H1 (cell line): ENCODE measurements at regions not wholly inside any gene's neighbourhood (a gene's known extent, or its start where the extent isn't known, plus 50 kb on each side); places are given as distances from the start of the nearest gene placed in this dataset.

Experiments
- CTCF ChIA-PET: fragments of 300-600 bp; sonication (Branson Sonifier 250); formaldehyde crosslinking; loops from one replicate; lab custom pipeline; 2021; ENCODE audit not compliant: partially characterized antibody; lab: Charles Lee
- POLR2A ChIA-PET: fragments of 300-600 bp; sonication (Branson Sonifier 250); formaldehyde crosslinking; loops from one replicate; lab custom pipeline; 2021; ENCODE audit warnings: inconsistent platforms; ENCODE audit not compliant: partially characterized antibody; lab: Charles Lee
- DNase-seq, 2 experiments: peaks; one replicate each; pipeline versions ENCODE4 v3.0.0 to v3.0.0-alpha.2; 2010 to 2022; ENCODE audit warnings: low spot score in 2 of 2, low read depth in 1 of 2, mixed read lengths in 1 of 2
- FAIRE-seq: peaks from 2 replicates; lab custom pipeline; 2011; peaks lifted over from hg19 to GRCh38; lab: Jason Lieb, UNC
- H2AFZ ChIP-seq: 2 replicates; pipeline ENCODE4 v1.8.1; 2012; ENCODE audit warnings: low read length, inconsistent platforms
- H2AK5ac ChIP-seq: 2 replicates; pipeline ENCODE4 v1.6.1; 2013; ENCODE audit warnings: low read depth, low read length
- H2BK120ac ChIP-seq: replicated peaks from 2 replicates; pipeline ENCODE3; 2013; ENCODE audit warnings: low read depth, low read length, inconsistent platforms
- H2BK12ac ChIP-seq: 2 replicates; pipeline ENCODE4 v1.6.1; 2013; ENCODE audit warnings: low read depth, low read length
- H2BK15ac ChIP-seq: 2 replicates; pipeline ENCODE4 v1.6.1; 2013; ENCODE audit warnings: low read length
- H2BK20ac ChIP-seq: 2 replicates; pipeline ENCODE4 v1.6.1; 2013; ENCODE audit warnings: low read length
- H2BK5ac ChIP-seq: 2 replicates; pipeline ENCODE4 v1.6.1; 2013; ENCODE audit warnings: low read depth, low read length
- H3K14ac ChIP-seq: 2 replicates; pipeline ENCODE4 v1.6.1; 2013; ENCODE audit warnings: inconsistent platforms; ENCODE audit not compliant: insufficient read length
- H3K18ac ChIP-seq: 2 replicates; pipeline ENCODE4 v1.6.1; 2013; ENCODE audit warnings: low read length; ENCODE audit errors: extremely low read depth
- H3K23ac ChIP-seq: 2 replicates; pipeline ENCODE4 v1.6.1; 2013; ENCODE audit warnings: inconsistent platforms; ENCODE audit not compliant: insufficient read length
- H3K23me2 ChIP-seq: 2 replicates; pipeline ENCODE4 v1.6.1; 2013; ENCODE audit warnings: low read depth, low read length
- H3K27ac ChIP-seq: 2 replicates; pipeline ENCODE4 v1.6.1; 2011; ENCODE audit warnings: low read depth, low read length, inconsistent platforms
- H3K27me3 ChIP-seq, 4 experiments: replicated peaks in 1 of 4; 1 replicate in 1 of 4; 2 replicates in 3 of 4; pipeline versions ENCODE4 v1.6.1 to v1.8.1; 2011 to 2013; ENCODE audit warnings: low read length in 3 of 4, mild to moderate bottlenecking in 3 of 4, inconsistent platforms in 2 of 4, mixed read lengths in 2 of 4, moderate library complexity in 1 of 4; ENCODE audit not compliant: control insufficient read depth in 3 of 4, insufficient read depth in 3 of 4; ENCODE audit errors: extremely low read depth in 1 of 4
- H3K36me3 ChIP-seq, 4 experiments: 2 replicates each; pipeline versions ENCODE4 v1.6.1 to v1.8.1; 2011 to 2013; ENCODE audit warnings: mild to moderate bottlenecking in 4 of 4, low read length in 3 of 4, moderate library complexity in 2 of 4, control low read depth in 1 of 4, inconsistent platforms in 1 of 4; ENCODE audit not compliant: insufficient read depth in 4 of 4, control insufficient read depth in 2 of 4
- H3K4ac ChIP-seq: replicated peaks from 2 replicates; pipeline ENCODE3; 2013; ENCODE audit warnings: low read length, low read depth, mixed read lengths, inconsistent platforms; ENCODE audit not compliant: insufficient read length
- H3K4me1 ChIP-seq, 4 experiments: replicated peaks in 1 of 4; 1 replicate in 1 of 4; 2 replicates in 3 of 4; pipeline versions ENCODE4 v1.6.1 to v1.8.1; 2011 to 2013; ENCODE audit warnings: low read length in 3 of 4, inconsistent platforms in 2 of 4, mixed read lengths in 1 of 4; ENCODE audit not compliant: insufficient read depth in 4 of 4, control insufficient read depth in 3 of 4
- H3K4me2 ChIP-seq, 2 experiments: 2 replicates each; pipeline versions ENCODE4 v1.6.1 to v1.8.1; 2011 to 2013; ENCODE audit warnings: low read depth in 2 of 2, low read length in 2 of 2, control low read depth in 1 of 2, inconsistent platforms in 1 of 2, mild to moderate bottlenecking in 1 of 2; ENCODE audit not compliant: insufficient read depth in 1 of 2
- H3K4me3 ChIP-seq, 4 experiments: fragments of 200-600, 300-600 bp in 1 of 4; sonication (generic), shearing (Covaris generic), sonication (Bioruptor Twin) in 1 of 4; 2 replicates each; pipeline versions ENCODE4 v1.5.1 to v1.8.1; 2011 to 2016; ENCODE audit warnings: low read length in 4 of 4, low read depth in 3 of 4, control low read depth in 2 of 4, inconsistent platforms in 2 of 4, mild to moderate bottlenecking in 2 of 4, mixed read lengths in 1 of 4, moderate library complexity in 1 of 4; ENCODE audit not compliant: insufficient read depth in 2 of 4; ENCODE audit errors: extremely low read depth in 1 of 4
- H3K56ac ChIP-seq: replicated peaks from 2 replicates; pipeline ENCODE3; 2013; ENCODE audit warnings: low read depth, mild to moderate bottlenecking, mixed read lengths, low read length, inconsistent platforms; ENCODE audit not compliant: insufficient read length
- H3K79me1 ChIP-seq: 2 replicates; pipeline ENCODE4 v1.6.1; 2013; ENCODE audit warnings: low read depth, low read length, control low read depth
- H3K79me2 ChIP-seq, 2 experiments: 2 replicates each; pipeline versions ENCODE4 v1.6.1 to v1.8.1; 2012 to 2013; ENCODE audit warnings: low read length in 2 of 2, mild to moderate bottlenecking in 2 of 2, inconsistent platforms in 1 of 2; ENCODE audit not compliant: insufficient read depth in 2 of 2, control insufficient read depth in 1 of 2
- H3K9ac ChIP-seq, 4 experiments: replicated peaks in 1 of 4; 1 replicate in 1 of 4; 2 replicates in 3 of 4; pipeline versions ENCODE4 v1.6.1 to v1.8.1; 2011 to 2013; ENCODE audit warnings: low read depth in 3 of 4, low read length in 3 of 4, control low read depth in 2 of 4, mild to moderate bottlenecking in 2 of 4, moderate library complexity in 2 of 4, inconsistent platforms in 1 of 4; ENCODE audit errors: extremely low read depth in 1 of 4
- H3K9me3 ChIP-seq, 2 experiments: 2 replicates each; pipeline versions ENCODE4 v1.6.1 to v1.8.1; 2012 to 2013; ENCODE audit warnings: mild to moderate bottlenecking in 2 of 2, moderate library complexity in 2 of 2, control low read depth in 1 of 2, inconsistent platforms in 1 of 2, low read depth in 1 of 2, low read length in 1 of 2, mixed read lengths in 1 of 2; ENCODE audit not compliant: insufficient read depth in 2 of 2
- H4K20me1 ChIP-seq, 2 experiments: replicated peaks in 1 of 2; 2 replicates each; pipeline versions ENCODE3 to v1.8.1; 2011 to 2013; ENCODE audit warnings: inconsistent platforms in 2 of 2, low read length in 2 of 2, mild to moderate bottlenecking in 1 of 2; ENCODE audit not compliant: insufficient read depth in 2 of 2, control insufficient read depth in 1 of 2
- H4K5ac ChIP-seq: 2 replicates; pipeline ENCODE4 v1.6.1; 2013; ENCODE audit warnings: low read length, low read depth, mixed read lengths, inconsistent platforms; ENCODE audit not compliant: insufficient read length
- H4K8ac ChIP-seq: 2 replicates; pipeline ENCODE4 v1.8.0; 2013; ENCODE audit warnings: mild to moderate bottlenecking, moderate library complexity, low read length, inconsistent platforms; ENCODE audit not compliant: insufficient read depth; ENCODE audit errors: extremely low read depth
- H4K91ac ChIP-seq: replicated peaks from 2 replicates; pipeline ENCODE3; 2013; ENCODE audit warnings: low read length, mixed read lengths, inconsistent platforms; ENCODE audit not compliant: insufficient read length
- CEBPB ChIP-seq: IDR thresholded peaks from 2 replicates; pipeline ENCODE4 v1.6.1; 2012; ENCODE audit warnings: low read depth, low read length
- CTCF ChIP-seq, 3 experiments: IDR thresholded peaks; 1 replicate in 2 of 3; 2 replicates in 1 of 3; pipeline versions ENCODE4 v1.5.1 to v1.6.1; 2011; ENCODE audit warnings: low read length in 3 of 3, mild to moderate bottlenecking in 3 of 3, inconsistent platforms in 2 of 3, low read depth in 1 of 3, moderate library complexity in 1 of 3; ENCODE audit not compliant: insufficient read depth in 1 of 3; ENCODE audit errors: control extremely low read depth in 1 of 3
- EZH2 ChIP-seq: fragments of 200-600 bp; sonication (generic); IDR thresholded peaks from 2 replicates; pipeline ENCODE4 v1.7.1; 2012; ENCODE audit warnings: low read depth, mild to moderate bottlenecking, moderate library complexity, low read length, inconsistent platforms; ENCODE audit not compliant: severe bottlenecking
- GTF2F1 ChIP-seq: IDR thresholded peaks from 2 replicates; pipeline ENCODE4 v1.6.1; 2012; ENCODE audit warnings: low read depth, low read length, improper control_type of control experiment, borderline replicate concordance
- JUN ChIP-seq: IDR thresholded peaks from 2 replicates; pipeline ENCODE4 v1.6.1; 2011; ENCODE audit warnings: low read depth, mild to moderate bottlenecking, improper control_type of control experiment, low read length
- JUND ChIP-seq: IDR thresholded peaks from 2 replicates; pipeline ENCODE4 v1.6.1; 2011; ENCODE audit warnings: mild to moderate bottlenecking, improper control_type of control experiment, low read length
- POU5F1 ChIP-seq: IDR thresholded peaks from 2 replicates; pipeline ENCODE4 v1.6.1; 2011; ENCODE audit warnings: low read depth, mild to moderate bottlenecking, low read length, moderate library complexity
- SIN3A ChIP-seq, 2 experiments: IDR thresholded peaks in 1 of 2; conservative IDR thresholded peaks in 1 of 2; 2 replicates each; pipeline ENCODE4 v1.6.1; 2011 to 2012; ENCODE audit warnings: low read length in 2 of 2, improper control_type of control experiment in 1 of 2, low read depth in 1 of 2, mild to moderate bottlenecking in 1 of 2
- WGBS, 2 experiments: shearing (Covaris generic) in 1 of 2; methylation state at CpG; one replicate each; pipeline versions ENCODE4 v1.1.6 to v1.1.7; 2013 to 2015; ENCODE audit warnings: low lambda C conversion rate in 2 of 2, mixed read lengths in 2 of 2, inconsistent platforms in 1 of 2, low coverage in 1 of 2, missing lambda C conversion rate in 1 of 2; ENCODE audit not compliant: insufficient replicate concordance in 2 of 2, insufficient coverage in 1 of 2, insufficient read length in 1 of 2; ENCODE audit errors: extremely low coverage in 1 of 2, missing lambda C conversion rate in 1 of 2; 5-methylcytosine and 5-hydroxymethylcytosine counted together

GRCh38 chr7:153696242-153696641, 356.0 kb upstream of the DPP6 start:
- Histone ChIP-seq H2BK5ac (no peak overlapping the region), H3K79me1 (no peaks in the 10 kb centered on the region), H3K23ac (no peak overlapping the region), H4K91ac (no peak overlapping the region), H3K9me3 (peaks cover 11 to 40% of the 10 kb centered on the region in 2 experiments; a peak in 3 of 4 replicates), H2BK12ac (no peak overlapping the region), H3K14ac (no peak overlapping the region), H3K18ac (no peak overlapping the region), H3K4ac (no peak overlapping the region), H3K4me1 (no peaks in the 10 kb centered on the region), H2AFZ (no peak overlapping the region), H4K20me1 (no peaks in the 10 kb centered on the region), H3K23me2 (no peaks in the 10 kb centered on the region; the same call in 1 of the 2 replicates), H3K56ac (no peak overlapping the region), H3K27ac (no peak overlapping the region), H3K36me3 (no peaks in the 10 kb centered on the region), H3K79me2 (no peaks in the 10 kb centered on the region), H4K8ac (no peak overlapping the region; the same call in 1 of the 2 replicates), H2BK20ac (no peak overlapping the region), H2BK15ac (no peak overlapping the region), H2BK120ac (no peak overlapping the region), H4K5ac (no peak overlapping the region), H2AK5ac (no peak overlapping the region), H3K27me3 (no peaks in the 10 kb centered on the region), H3K4me2 (no peak overlapping the region), H3K9ac (no peak overlapping the region), H3K4me3 (no peak overlapping the region)
- CTCF ChIA-PET, result interaction anchor here (0.6 to 2.4 kb wide), 2 partner anchors 9 to 377 kb away, joined by 3 to 6 read pairs; no protein-coding TSS in a partner anchor
- no peak for DNase-seq
- WGBS, 2 experiments, result 88% methylated on average over 12 of the region's 12 CpGs; no CpG with 5 or more reads in 1 of the 2 experiments
- TF ChIP-seq EZH2, result no peak
- TF ChIP-seq JUN, result no peak
- TF ChIP-seq CEBPB, result no peak
- TF ChIP-seq SIN3A (conservative IDR thresholded peaks at IDR 0.05 in 1 of 2, IDR thresholded peaks at IDR 0.05 in 1 of 2; ENCODE audit: low read depth in 1 of 2, low read length in 2 of 2), result no peak
- no peak for TF ChIP-seq JUND
- TF ChIP-seq POU5F1, result no peak
- peak in 1 of 3 experiments; percentile 24; a peak in 1 of 4 replicates for TF ChIP-seq CTCF (IDR thresholded peaks at IDR 0.05; ENCODE audit: control extremely low read depth in 1 of 3, insufficient read depth in 1 of 3, low read depth in 1 of 3, low read length in 3 of 3)
- no peak for TF ChIP-seq GTF2F1
- FAIRE-seq, result no peak
- POLR2A ChIA-PET, result interaction anchor here (0.6 kb wide), 1 partner anchor 271 kb away, joined by 5 read pairs; no protein-coding TSS in a partner anchor
